GM08714 (cell line): ENCODE measurements at regions not wholly inside any gene's neighbourhood (a gene's known extent, or its start where the extent isn't known, plus 50 kb on each side); places are given as distances from the start of the nearest gene placed in this dataset.

ENCODE experiments used
- H3K4me3 ChIP-seq: fragments of 200-500 bp; sonication (Bioruptor generic); 2 replicates; pipeline ENCODE4 v1.5.1; 2014; ENCODE audit warnings: mild to moderate bottlenecking, low read length, inconsistent platforms
- ZNF274 ChIP-seq: IDR thresholded peaks from 2 replicates; pipeline ENCODE4 v1.6.1; 2012; ENCODE audit warnings: mild to moderate bottlenecking, low read depth, low read length

GRCh38 chr10:92773776-92774175, 74.5 kb upstream of the EXOC6 start:
- no peak overlapping the region for H3K4me3 ChIP-seq
- no peak for TF ChIP-seq ZNF274

GRCh38 chr10:92778091-92778490, 70.2 kb upstream of the EXOC6 start:
- no peak overlapping the region for H3K4me3 ChIP-seq
- TF ChIP-seq ZNF274: no peak

GRCh38 chr10:92785118-92785517, 63.2 kb upstream of the EXOC6 start:
- no peak for TF ChIP-seq ZNF274
- no peak overlapping the region for H3K4me3 ChIP-seq

- H3K4me3 ChIP-seq: no peak overlapping the region
- no peak for TF ChIP-seq ZNF274
Measured at GRCh38 chr10:92787557-92788152, 60.7 kb upstream of the EXOC6 start.

- no peak for TF ChIP-seq ZNF274
- no peak overlapping the region for H3K4me3 ChIP-seq
Measured at GRCh38 chr10:92789067-92789466, 59.3 kb upstream of the EXOC6 start.

- no peak overlapping the region for H3K4me3 ChIP-seq
- no peak for TF ChIP-seq ZNF274
Measured at GRCh38 chr10:92789786-92790185, 58.5 kb upstream of the EXOC6 start.

GRCh38 chr10:92790440-92790839, 57.9 kb upstream of the EXOC6 start:
- TF ChIP-seq ZNF274: no peak

GRCh38 chr10:92792661-92793060, 55.7 kb upstream of the EXOC6 start:
- no peak for TF ChIP-seq ZNF274
- H3K4me3 ChIP-seq: no peak overlapping the region

More at GRCh38 chr10:92790440-92790839, 57.9 kb upstream of the EXOC6 start:
- no peak overlapping the region for H3K4me3 ChIP-seq
